ENCODE measurements at regions not wholly inside any gene's neighbourhood (a gene's known extent, or its start where the extent isn't known, plus 50 kb on each side); places are given as distances from the start of the nearest gene placed in this dataset.

GRCh38 chr14:101217080-101217463 is 313.6 kb upstream of the RTL1 start:
- H3K27ac ChIP-seq: no peak overlapping the region
- DNase-seq (ENCODE audit: low read depth, low spot score): no peak

- no peak overlapping the region for H3K27ac ChIP-seq
- DNase-seq (ENCODE audit: low read depth, low spot score): no peak
Measured at GRCh38 chr14:101217616-101218371, 314.3 kb upstream of the RTL1 start.

GRCh38 chr14:101219896-101220703 is 316.6 kb upstream of the RTL1 start:
- no peak for DNase-seq (ENCODE audit: low read depth, low spot score)
- H3K27ac ChIP-seq: no peak overlapping the region

GRCh38 chr14:101220921-101221510 is 317.5 kb upstream of the RTL1 start:
- no peak overlapping the region for H3K27ac ChIP-seq
- no peak for DNase-seq (ENCODE audit: low read depth, low spot score)

- no peak overlapping the region for H3K27ac ChIP-seq
- no peak for DNase-seq (ENCODE audit: low read depth, low spot score)
Measured at GRCh38 chr14:101221549-101222160, 318.1 kb upstream of the RTL1 start.

GRCh38 chr14:101222362-101223070 is 319.0 kb upstream of the RTL1 start:
- DNase-seq (ENCODE audit: low read depth, low spot score): no peak
- no peak overlapping the region for H3K27ac ChIP-seq

GRCh38 chr14:101223127-101223526 is 319.6 kb upstream of the RTL1 start:
- no peak overlapping the region for H3K27ac ChIP-seq
- DNase-seq (ENCODE audit: low read depth, low spot score): no peak

- no peak overlapping the region for H3K27ac ChIP-seq
- no peak for DNase-seq (ENCODE audit: low read depth, low spot score)
Measured at GRCh38 chr14:101223561-101224162, 320.1 kb upstream of the RTL1 start.

- no peak for DNase-seq (ENCODE audit: low read depth, low spot score)
- H3K27ac ChIP-seq: no peak overlapping the region
Measured at GRCh38 chr14:101224356-101225156, 321.0 kb upstream of the RTL1 start.

GRCh38 chr14:101225157-101226152 is 321.9 kb upstream of the RTL1 start:
- no peak for DNase-seq (ENCODE audit: low read depth, low spot score)
- no peak overlapping the region for H3K27ac ChIP-seq

- no peak overlapping the region for H3K27ac ChIP-seq
- DNase-seq (ENCODE audit: low read depth, low spot score): no peak
Measured at GRCh38 chr14:101226265-101226602, 322.7 kb upstream of the RTL1 start.

GRCh38 chr14:101226603-101227425 is 323.3 kb upstream of the RTL1 start:
- no peak for DNase-seq (ENCODE audit: low read depth, low spot score)

GRCh38 chr14:101227611-101228594 is 324.4 kb upstream of the RTL1 start:
- DNase-seq (ENCODE audit: low read depth, low spot score): no peak

More at GRCh38 chr14:101226603-101227425, 323.3 kb upstream of the RTL1 start:
- H3K27ac ChIP-seq: no peak overlapping the region

GRCh38 chr14:101228949-101229541 is 325.5 kb upstream of the RTL1 start:
- no peak overlapping the region for H3K27ac ChIP-seq
- no peak for DNase-seq (ENCODE audit: low read depth, low spot score)

More at GRCh38 chr14:101227611-101228594, 324.4 kb upstream of the RTL1 start:
- H3K27ac ChIP-seq: no peak overlapping the region

- no peak for DNase-seq (ENCODE audit: low read depth, low spot score)
- no peak overlapping the region for H3K27ac ChIP-seq
Measured at GRCh38 chr14:101229666-101230065, 326.1 kb upstream of the RTL1 start.
